SK-N-SH treated with all-trans-retinoic acid at 6 μM for 48 hours (cell line): ENCODE measurements at regions not wholly inside any gene's neighbourhood (a gene's known extent, or its start where the extent isn't known, plus 50 kb on each side); places are given as distances from the start of the nearest gene placed in this dataset.

Experiments used
- BACH2 ChIP-seq: fragments of 250-450 bp; sonication (Bioruptor Pico); IDR thresholded peaks from 2 replicates; pipeline ENCODE4 v1.9.0; 2021; ENCODE audit warnings: mild to moderate bottlenecking, borderline replicate concordance
- CSRNP3 ChIP-seq: fragments of 250-450 bp; sonication (Bioruptor Pico); IDR thresholded peaks from 2 replicates; pipeline ENCODE4 v1.5.1; 2021; ENCODE audit warnings: mild to moderate bottlenecking, moderate library complexity
- ZNF565 ChIP-seq: fragments of 450-650 bp; formaldehyde crosslinking; conservative IDR thresholded peaks from 2 replicates; pipeline ENCODE4 v1.5.0; 2020; ENCODE audit warnings: low read depth, mild to moderate bottlenecking, moderate library complexity

- TF ChIP-seq BACH2: no peak
- no peak for TF ChIP-seq CSRNP3
- no peak for TF ChIP-seq ZNF565
Observed at GRCh38 chr1:58919959-58920321, 136.1 kb upstream of the JUN start.
